Neural cell (in vitro differentiated cells): ENCODE measurements at regions not wholly inside any gene's neighbourhood (a gene's known extent, or its start where the extent isn't known, plus 50 kb on each side); places are given as distances from the start of the nearest gene placed in this dataset.

Experiments used
- H2AFZ ChIP-seq: fragments of 200-600, 300-800 bp; sonication (generic), shearing (Covaris generic); 2 replicates; pipeline ENCODE4 v1.6.0; 2014; ENCODE audit warnings: low read depth, mild to moderate bottlenecking, antibody characterized with exemption, low read length, moderate library complexity
- H3F3A ChIP-seq: fragments of 200-600 bp; shearing (Covaris generic); 2 replicates; pipeline ENCODE4 v1.6.1; 2016; ENCODE audit warnings: mild to moderate bottlenecking, moderate library complexity, mixed read lengths, antibody characterized with exemption, low read length; ENCODE audit not compliant: insufficient read depth, poor library complexity, severe bottlenecking
- H3K27ac ChIP-seq: fragments of 200-600, 300-800 bp; sonication (generic), shearing (Covaris generic); 2 replicates; pipeline ENCODE4 v1.5.1; 2014; ENCODE audit warnings: mild to moderate bottlenecking, low read length, moderate library complexity
- H3K27me3 ChIP-seq: fragments of 300-800, 200-600 bp; sonication (generic), shearing (Covaris generic); 2 replicates; pipeline ENCODE4 v1.6.0; 2014; ENCODE audit warnings: mild to moderate bottlenecking, low read depth, low read length, moderate library complexity; ENCODE audit not compliant: insufficient read depth
- H3K36me3 ChIP-seq: fragments of 300-800, 200-600 bp; sonication (generic), shearing (Covaris generic); 2 replicates; pipeline ENCODE4 v1.5.1; 2014; ENCODE audit warnings: mild to moderate bottlenecking, antibody characterized with exemption, low read length, moderate library complexity; ENCODE audit not compliant: insufficient read depth
- H3K4me2 ChIP-seq: fragments of 300-800, 200-600 bp; sonication (generic), shearing (Covaris generic); 2 replicates; pipeline ENCODE4 v1.6.0; 2014; ENCODE audit warnings: mild to moderate bottlenecking, low read length
- H3K4me3 ChIP-seq: fragments of 300-800, 200-600 bp; sonication (generic), shearing (Covaris generic); 2 replicates; pipeline ENCODE4 v1.5.1; 2014; ENCODE audit warnings: mild to moderate bottlenecking, low read length, moderate library complexity
- H3K79me2 ChIP-seq: fragments of 200-600 bp; shearing (Covaris generic); replicated peaks from 2 replicates; pipeline ENCODE4 v1.6.0; 2014; ENCODE audit warnings: mild to moderate bottlenecking, low read length, moderate library complexity; ENCODE audit not compliant: insufficient read depth
- H3K9ac ChIP-seq: fragments of 300-800, 200-600 bp; sonication (generic), shearing (Covaris generic); 2 replicates; pipeline ENCODE4 v1.6.1; 2016; ENCODE audit warnings: mild to moderate bottlenecking, low read length, mixed read lengths
- H3K9me2 ChIP-seq: fragments of 200-600 bp; shearing (Covaris generic); 2 replicates; pipeline ENCODE4 v1.6.1; 2016; ENCODE audit warnings: mild to moderate bottlenecking, low read length, mixed read lengths; ENCODE audit not compliant: insufficient read depth
- H3K9me3 ChIP-seq: fragments of 200-600, 300-800 bp; sonication (generic), shearing (Covaris generic); 2 replicates; pipeline ENCODE4 v1.6.1; 2016; ENCODE audit warnings: mild to moderate bottlenecking, mixed run types, low read length, moderate library complexity, mixed read lengths
- H4K20me1 ChIP-seq: fragments of 200-600 bp; shearing (Covaris generic); 2 replicates; pipeline ENCODE4 v1.6.1; 2016; ENCODE audit warnings: mild to moderate bottlenecking, mixed run types; ENCODE audit not compliant: insufficient read depth
- CTCF ChIP-seq: fragments of 450-650 bp; IDR thresholded peaks from 2 replicates; pipeline ENCODE4 v1.5.1; 2014; ENCODE audit warnings: antibody characterized with exemption, mild to moderate bottlenecking, moderate library complexity; ENCODE audit not compliant: poor library complexity, severe bottlenecking
- EP300 ChIP-seq: fragments of 450-650 bp; conservative IDR thresholded peaks from 2 replicates; pipeline ENCODE4 v1.6.1; 2014; ENCODE audit warnings: antibody characterized with exemption, mild to moderate bottlenecking, moderate library complexity; ENCODE audit not compliant: poor library complexity, severe bottlenecking
- EZH2 ChIP-seq: fragments of 200-600, 300-800 bp; shearing (Covaris generic), sonication (generic); IDR thresholded peaks from 2 replicates; pipeline ENCODE4 v1.6.1; 2014; ENCODE audit warnings: antibody characterized with exemption, low read length, borderline replicate concordance, mild to moderate bottlenecking; ENCODE audit not compliant: insufficient read depth, poor library complexity, severe bottlenecking
- MXI1 ChIP-seq: fragments of 450-650 bp; conservative IDR thresholded peaks from 2 replicates; pipeline ENCODE4 v1.6.1; 2014; ENCODE audit warnings: antibody characterized with exemption, mild to moderate bottlenecking; ENCODE audit not compliant: poor library complexity, severe bottlenecking
- POLR2AphosphoS5 ChIP-seq: IDR thresholded peaks from 2 replicates; pipeline ENCODE4 v1.6.1; 2012
- RAD21 ChIP-seq: fragments of 450-650 bp; conservative IDR thresholded peaks from 2 replicates; pipeline ENCODE4 v1.6.1; 2014; ENCODE audit warnings: antibody characterized with exemption, mild to moderate bottlenecking, moderate library complexity
- REST ChIP-seq: IDR thresholded peaks from 2 replicates; pipeline ENCODE4 v1.6.1; 2012; ENCODE audit warnings: borderline replicate concordance
- SMC3 ChIP-seq: fragments of 450-650 bp; conservative IDR thresholded peaks from 2 replicates; pipeline ENCODE4 v1.6.1; 2014; ENCODE audit warnings: antibody characterized with exemption, mild to moderate bottlenecking, moderate library complexity; ENCODE audit not compliant: poor library complexity
- TAF1 ChIP-seq: IDR thresholded peaks from 2 replicates; pipeline ENCODE4 v1.6.1; 2012; ENCODE audit warnings: low read depth

GRCh38 chr10:123404357-123404756, 250.2 kb downstream of the BUB3 start:
- Histone ChIP-seq H3K4me3 (no peak overlapping the region), H3K27me3 (peaks cover 3% of the 10 kb centered on the region), H4K20me1 (no peaks in the 10 kb centered on the region), H3K27ac (no peak overlapping the region), H3K9me3 (no peaks in the 10 kb centered on the region), H3K36me3 (no peaks in the 10 kb centered on the region), H2AFZ (no peak overlapping the region), H3F3A (no peaks in the 10 kb centered on the region), H3K4me2 (no peak overlapping the region), H3K9me2 (no peaks in the 10 kb centered on the region), H3K79me2 (no peaks in the 10 kb centered on the region), H3K9ac (no peak overlapping the region)
- TF ChIP-seq REST (no peak), EZH2 (no peak), EP300 (no peak), POLR2AphosphoS5 (no peak), TAF1 (no peak), CTCF (no peak), RAD21 (no peak), MXI1 (no peak), SMC3 (no peak)

GRCh38 chr10:123408660-123409059, 254.5 kb downstream of the BUB3 start:
- Histone ChIP-seq H4K20me1 (no peaks in the 10 kb centered on the region), H3K9me3 (no peaks in the 10 kb centered on the region), H3K36me3 (no peaks in the 10 kb centered on the region), H3K79me2 (no peaks in the 10 kb centered on the region), H3K27me3 (peaks cover 4% of the 10 kb centered on the region), H3K4me2 (no peak overlapping the region), H3K27ac (no peak overlapping the region), H3K9me2 (no peaks in the 10 kb centered on the region), H3F3A (no peaks in the 10 kb centered on the region), H3K9ac (no peak overlapping the region), H2AFZ (no peak overlapping the region), H3K4me3 (no peak overlapping the region)
- TF ChIP-seq CTCF (no peak), RAD21 (no peak), EZH2 (no peak), MXI1 (no peak), POLR2AphosphoS5 (no peak), EP300 (no peak), REST (no peak), TAF1 (no peak), SMC3 (no peak)
